8988T (cell line): ENCODE measurements at regions not wholly inside any gene's neighbourhood (a gene's known extent, or its start where the extent isn't known, plus 50 kb on each side); places are given as distances from the start of the nearest gene placed in this dataset.

Experiments
- DNase-seq: peaks from one replicate; pipeline ENCODE4 v3.0.0; 2011

- DNase-seq = no peak
These were observed 143.1 kb upstream of the SDK2 start for GRCh38 chr17:73787076-73788059.

DNA sequence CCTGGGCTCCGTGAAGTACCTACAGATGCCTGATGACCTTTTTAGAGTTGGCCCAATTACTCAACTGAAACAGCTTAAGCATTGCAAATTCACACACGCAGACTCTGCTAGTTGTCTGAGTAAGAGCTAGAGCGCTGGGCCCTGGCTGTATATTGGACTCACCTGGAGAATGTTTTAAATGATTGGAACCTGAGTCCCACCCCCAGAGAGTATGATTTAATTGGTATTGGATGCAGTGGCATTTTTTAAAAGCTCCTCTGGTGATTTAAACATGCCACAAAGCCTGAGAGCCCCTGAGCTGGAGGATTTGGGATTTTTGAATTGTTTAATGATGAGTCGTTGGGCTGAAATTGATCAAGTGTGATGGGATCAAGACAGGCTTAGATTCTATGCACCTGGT is 143.9 kb upstream of the SDK2 start:
- no peak for DNase-seq

DNA sequence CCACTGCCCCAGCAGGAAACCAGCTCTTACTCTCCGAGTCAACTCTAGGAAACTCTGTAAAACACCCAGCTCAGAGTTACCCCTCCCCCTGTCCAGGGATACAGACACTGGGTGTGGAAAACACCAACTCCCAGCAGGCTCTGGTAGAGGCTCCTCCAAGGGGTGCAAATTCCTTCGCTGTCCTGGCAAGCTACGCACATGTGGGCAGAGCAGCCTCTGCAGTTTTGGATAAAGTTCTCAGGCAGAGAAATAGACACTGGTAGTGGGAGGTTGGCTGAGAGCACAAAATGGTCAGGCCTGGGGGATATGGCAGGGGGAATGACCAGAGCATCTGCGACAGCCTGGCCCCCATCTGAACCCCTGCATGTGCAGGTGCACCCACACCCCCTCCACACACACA is 146.9 kb upstream of the SDK2 start:
- no peak for DNase-seq

- no peak for DNase-seq
These were observed 147.4 kb upstream of the SDK2 start for GRCh38 chr17:73791631-73792030.

- no peak for DNase-seq
These were observed 148.7 kb upstream of the SDK2 start for GRCh38 chr17:73792994-73793393.

- DNase-seq = no peak
These were observed 150.1 kb upstream of the SDK2 start for GRCh38 chr17:73794336-73794735.

DNA sequence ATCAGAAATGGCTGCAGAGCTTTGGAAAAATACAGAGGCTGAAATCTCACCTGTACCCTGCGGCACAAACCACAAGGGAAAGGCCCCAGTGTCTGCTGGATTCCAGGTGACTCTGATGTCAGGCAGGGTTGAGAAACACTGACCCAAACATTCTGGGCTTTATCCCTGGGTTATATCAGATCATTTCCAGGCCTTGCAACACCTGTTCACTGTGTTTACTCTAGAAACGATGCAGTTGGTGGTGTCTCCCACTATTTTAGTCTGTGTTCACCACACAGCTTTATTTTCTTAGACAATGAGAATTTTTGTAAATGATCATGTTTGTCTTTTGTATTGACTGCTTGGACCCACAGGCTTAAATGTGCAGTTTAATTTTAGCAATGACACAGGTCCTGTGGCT is 151.5 kb upstream of the SDK2 start:
- no peak for DNase-seq

- no peak for DNase-seq
These were observed 153.4 kb upstream of the SDK2 start for GRCh38 chr17:73797594-73798110.

- no peak for DNase-seq
These were observed 154.0 kb upstream of the SDK2 start for GRCh38 chr17:73798111-73798748.

DNA sequence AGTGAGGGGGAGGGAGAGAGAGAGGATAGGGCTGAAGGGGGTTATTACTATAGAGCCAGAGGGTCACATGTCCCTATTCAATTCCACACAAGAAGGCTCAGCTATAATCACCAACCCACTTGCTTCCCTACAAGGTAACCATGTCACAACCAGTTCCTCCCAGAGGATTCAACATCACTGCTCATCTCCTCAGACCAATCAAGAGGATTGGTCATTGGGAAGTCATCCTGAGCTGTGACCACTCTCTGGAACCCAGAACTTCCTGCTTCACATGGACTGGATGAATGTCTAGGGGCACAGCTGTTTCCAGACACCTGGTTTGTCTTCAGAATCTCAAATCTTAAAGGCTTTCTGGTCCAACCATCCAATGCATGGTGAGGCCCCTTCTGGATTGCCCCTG is 154.9 kb upstream of the SDK2 start:
- DNase-seq = no peak

DNA sequence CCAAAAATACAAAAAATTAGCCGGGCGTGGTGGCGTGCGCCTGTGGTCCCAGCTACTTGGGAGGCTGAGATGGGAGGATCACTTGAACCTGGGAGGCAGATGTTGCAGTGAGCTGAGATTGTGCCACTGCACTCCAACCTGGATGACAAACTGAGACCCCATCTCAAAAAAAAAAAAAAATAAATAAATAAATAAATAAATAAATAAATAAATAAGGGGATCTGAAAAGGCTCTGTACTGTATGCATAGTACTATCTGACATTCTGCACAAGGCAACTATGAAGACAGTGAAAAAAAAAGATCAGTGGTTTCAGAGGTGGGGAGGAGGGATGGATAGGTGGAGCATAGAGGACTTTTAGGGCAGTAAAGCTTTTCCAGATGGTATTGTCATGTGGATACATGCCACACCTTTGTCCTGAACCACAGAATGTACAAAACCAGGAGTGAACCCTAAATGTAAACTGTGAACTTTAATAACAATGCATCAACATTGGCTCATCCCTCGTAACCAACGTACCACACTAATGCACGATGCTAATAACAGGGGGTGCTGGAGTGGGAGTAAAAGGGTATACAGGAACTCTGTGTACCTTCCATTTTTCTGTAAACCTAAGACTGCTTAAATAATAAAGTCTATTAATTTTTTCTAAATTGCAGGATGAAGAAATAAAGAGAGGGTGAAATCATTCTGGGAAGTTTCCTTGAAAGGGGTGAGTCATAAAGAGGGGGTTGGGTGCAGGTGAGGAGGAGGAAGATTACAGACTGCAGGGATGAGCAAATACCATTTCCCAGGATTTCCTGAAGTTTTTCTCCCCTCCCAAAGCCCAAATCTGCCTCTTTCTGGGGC is 155.8 kb upstream of the SDK2 start:
- DNase-seq = no peak

DNA sequence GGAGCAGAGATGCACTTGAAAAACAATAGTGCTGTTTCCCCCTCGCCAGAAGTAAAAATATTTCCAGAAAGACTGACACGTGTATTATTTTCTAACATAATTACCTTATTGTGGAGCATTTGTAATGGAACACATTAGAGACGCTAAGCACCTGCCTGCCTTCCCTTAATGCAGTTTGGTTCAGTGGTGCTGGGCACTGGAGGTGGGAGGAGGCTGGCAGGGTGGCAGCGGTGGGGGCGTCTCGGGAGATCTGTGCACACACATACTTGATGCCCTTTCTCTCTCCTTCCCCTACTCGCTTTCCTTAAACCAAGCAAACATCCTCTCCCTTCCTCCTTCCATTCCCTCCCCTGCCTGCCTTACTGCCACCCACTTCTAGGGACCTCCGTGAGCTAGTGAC is 156.6 kb upstream of the SDK2 start:
- DNase-seq = no peak

DNA sequence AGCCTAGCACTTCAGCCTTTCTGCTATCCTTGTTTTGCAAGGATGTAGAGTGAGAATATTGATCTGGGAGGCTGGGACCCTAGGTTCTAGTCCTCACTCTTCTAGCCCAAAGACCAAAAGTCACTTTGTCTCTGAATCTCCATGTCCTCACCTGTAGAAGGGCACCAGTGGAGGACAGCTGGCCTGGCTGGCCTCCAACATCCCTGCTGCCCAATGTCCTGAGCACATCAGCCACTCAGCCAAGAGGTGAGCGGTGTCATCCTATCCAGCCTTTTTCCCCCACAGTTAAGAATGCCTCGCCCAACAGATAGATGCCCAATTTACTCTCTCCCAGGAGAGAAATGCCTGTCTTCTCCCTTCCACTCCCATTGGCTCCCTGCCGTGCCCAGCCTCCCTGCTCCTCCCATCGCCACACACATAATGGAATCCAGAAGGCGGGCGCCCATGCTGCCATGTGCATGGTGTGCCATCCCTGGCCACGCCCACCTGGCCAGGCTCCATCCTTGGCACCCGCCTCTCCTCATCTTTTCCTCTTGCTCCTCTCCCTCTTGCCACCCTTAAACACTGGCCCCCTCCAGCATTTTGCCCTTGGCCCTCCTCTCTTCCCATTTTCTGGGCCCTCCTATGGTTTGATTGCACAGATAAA is 157.3 kb upstream of the SDK2 start:
- DNase-seq = no peak

DNA sequence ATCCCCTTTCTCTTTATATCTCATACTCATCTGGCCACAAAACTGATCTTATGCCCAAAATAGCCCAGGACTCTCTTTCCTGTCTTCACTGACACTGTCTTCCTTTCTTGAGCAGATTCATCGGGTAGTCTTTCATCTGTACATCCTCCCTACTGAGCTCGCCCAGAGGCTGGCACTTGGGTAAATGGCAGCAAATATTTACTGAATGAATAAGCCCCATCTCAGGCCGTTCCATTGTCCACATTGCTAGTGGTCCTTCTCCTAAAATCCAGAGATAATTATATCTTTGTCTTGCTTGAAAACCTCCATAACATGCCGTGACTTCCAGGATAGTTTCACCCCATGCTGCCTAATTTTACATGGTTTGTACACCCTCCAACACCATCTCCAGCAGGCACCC is 158.1 kb upstream of the SDK2 start:
- DNase-seq = no peak

DNA sequence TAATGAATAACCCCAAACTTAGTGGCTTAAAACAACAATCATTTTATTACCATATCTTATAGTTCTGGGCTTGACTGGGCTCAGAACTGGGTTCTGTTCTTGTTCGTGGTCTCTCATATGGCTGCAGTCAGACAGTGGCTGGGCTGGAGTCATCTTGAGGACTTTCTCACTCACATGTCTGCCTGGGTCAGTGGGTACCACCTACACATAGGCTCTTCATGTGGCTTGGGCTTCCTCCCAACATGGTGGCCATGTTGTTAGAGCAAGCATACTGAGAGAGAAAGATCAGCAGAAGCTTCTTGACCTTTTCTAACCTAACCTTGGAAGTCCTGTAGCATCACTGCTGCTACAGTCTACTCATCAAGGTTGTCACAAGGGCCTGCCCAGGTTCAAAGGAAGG is 158.6 kb upstream of the SDK2 start:
- no peak for DNase-seq

DNA sequence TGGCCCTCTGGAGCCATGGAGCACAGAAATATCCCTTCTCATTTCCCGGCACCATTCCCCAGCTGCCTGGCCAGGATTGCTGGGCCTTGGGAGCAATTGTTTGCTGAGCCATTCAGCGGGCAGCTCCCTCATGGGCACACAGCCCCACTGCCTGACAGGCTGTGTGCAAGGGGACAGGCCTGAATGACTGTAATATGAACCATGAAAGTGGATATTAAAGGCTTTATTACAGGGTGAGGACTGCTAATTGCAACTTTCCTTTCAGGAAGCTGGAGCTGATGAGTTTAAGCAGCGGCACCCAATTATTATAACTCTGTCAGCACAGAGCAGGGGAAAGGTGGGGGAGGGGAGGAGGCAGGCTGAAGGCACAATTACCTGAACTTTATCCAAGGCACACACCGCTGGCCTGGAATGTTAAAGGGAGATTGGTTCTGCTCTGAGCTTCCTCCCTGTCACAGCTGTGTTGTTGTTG is 159.8 kb upstream of the SDK2 start:
- DNase-seq = no peak

GRCh38 chr17:73806768-73807167 is 162.5 kb upstream of the SDK2 start:
- DNase-seq = no peak

- DNase-seq = no peak
These were observed 169.0 kb upstream of the SDK2 start for GRCh38 chr17:73813201-73813600.

GRCh38 chr17:73814075-73814474 is 169.8 kb upstream of the SDK2 start:
- DNase-seq = no peak

- no peak for DNase-seq
These were observed 171.2 kb upstream of the SDK2 start for GRCh38 chr17:73815474-73815873.

DNA sequence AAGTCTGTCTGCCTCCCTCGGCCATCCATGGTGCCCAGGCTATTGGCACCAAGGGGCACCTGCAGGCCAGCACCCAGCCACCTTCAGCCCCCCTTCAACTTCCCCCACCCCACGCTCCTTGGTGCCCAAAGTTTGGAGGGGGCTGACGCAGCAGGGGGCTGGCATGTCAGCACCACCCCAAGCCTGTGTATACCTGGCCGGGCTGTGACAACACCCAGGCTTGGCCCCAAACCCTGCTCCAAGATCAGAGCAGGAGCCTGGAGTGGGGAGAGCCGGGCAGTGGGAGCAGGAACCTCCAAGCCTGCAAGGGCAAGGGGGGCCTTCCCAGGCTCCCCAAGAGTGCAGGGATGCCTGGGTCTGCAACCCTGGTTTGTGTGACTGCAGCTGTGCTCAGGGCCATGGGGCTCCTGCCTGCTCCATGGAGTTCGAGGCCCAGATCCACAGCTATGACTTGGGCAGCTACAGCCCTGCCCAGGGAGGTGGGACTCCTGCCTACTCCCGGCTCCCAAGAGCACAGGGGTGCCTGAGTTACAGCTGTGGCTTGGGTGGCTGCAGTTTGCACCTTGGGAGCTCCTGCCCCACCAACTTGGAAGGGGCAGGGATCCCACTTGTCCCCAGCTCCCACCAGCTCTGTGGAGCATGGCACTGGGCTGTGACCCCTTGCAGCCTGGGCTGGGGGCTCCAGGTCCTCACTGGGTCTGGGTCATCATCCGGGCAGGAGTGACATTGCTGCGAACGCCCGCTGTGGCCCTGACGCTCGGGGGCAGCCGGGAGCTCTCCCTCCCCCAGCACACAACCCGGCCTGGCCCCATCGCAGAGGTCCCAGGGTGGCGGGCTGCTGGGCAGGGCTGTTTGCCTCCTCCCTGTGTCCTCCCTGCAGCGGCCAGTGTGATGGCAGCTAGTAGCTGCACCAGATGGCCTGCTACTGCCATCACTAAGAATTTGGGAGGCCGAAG is 175.5 kb upstream of the SDK2 start:
- DNase-seq = no peak
